SK-N-SH (cell line): ENCODE measurements at regions not wholly inside any gene's neighbourhood (a gene's known extent, or its start where the extent isn't known, plus 50 kb on each side); places are given as distances from the start of the nearest gene placed in this dataset.

Experiments
- CTCF ChIA-PET: fragments of 300-600, 350-600 bp; formaldehyde crosslinking; extraction: SDS; loops from one replicate; lab custom pipeline; 2021; lab: Yijun Ruan, JAX
- POLR2A ChIA-PET: fragments of 350-600 bp; sonication (Branson Sonifier 250); formaldehyde crosslinking; extraction: SDS; loops from one replicate; lab custom pipeline; 2020; ENCODE audit warnings: antibody characterized with exemption, inconsistent platforms; lab: Yijun Ruan, JAX
- DNase-seq: peaks from one replicate; pipeline ENCODE4 v3.0.0; 2012
- H2AFZ ChIP-seq: fragments of 200-600 bp; sonication (generic); 2 replicates; pipeline ENCODE4 v1.8.1; 2016; ENCODE audit warnings: antibody characterized with exemption, mild to moderate bottlenecking, low read depth
- H3F3A ChIP-seq: fragments of 200-600 bp; sonication (generic); replicated peaks from 2 replicates; pipeline ENCODE3; 2016; ENCODE audit warnings: antibody characterized with exemption, mild to moderate bottlenecking; ENCODE audit not compliant: insufficient read depth
- H3K27ac ChIP-seq, 2 experiments: fragments of 200-500 bp in 1 of 2; fragments of 200-600 bp in 1 of 2; sonication (Bioruptor generic) in 1 of 2; sonication (generic), shearing (Covaris generic) in 1 of 2; 2 replicates each; pipeline versions ENCODE4 v1.5.1 to v1.6.1; 2014 to 2016; ENCODE audit warnings: low read depth in 2 of 2, inconsistent platforms in 1 of 2, low read length in 1 of 2, mild to moderate bottlenecking in 1 of 2, mixed read lengths in 1 of 2
- H3K27me3 ChIP-seq: fragments of 200-600 bp; sonication (generic), shearing (Covaris generic); 2 replicates; pipeline ENCODE4 v1.6.1; 2016; ENCODE audit warnings: mixed run types; ENCODE audit not compliant: insufficient read depth
- H3K36me3 ChIP-seq, 2 experiments: fragments of 200-500 bp in 1 of 2; fragments of 200-600 bp in 1 of 2; sonication (Bioruptor generic) in 1 of 2; sonication (generic) in 1 of 2; replicated peaks in 1 of 2; 2 replicates each; pipeline versions ENCODE3 to v1.5.1; 2014 to 2016; ENCODE audit warnings: low read length in 1 of 2, mild to moderate bottlenecking in 1 of 2; ENCODE audit not compliant: insufficient read depth in 2 of 2, control insufficient read depth in 1 of 2
- H3K4me1 ChIP-seq, 2 experiments: fragments of 200-500 bp in 1 of 2; fragments of 200-600 bp in 1 of 2; sonication (Bioruptor generic) in 1 of 2; sonication (generic), shearing (Covaris generic) in 1 of 2; 2 replicates each; pipeline versions ENCODE4 v1.5.1 to v1.6.1; 2014 to 2016; ENCODE audit warnings: low read depth in 1 of 2, low read length in 1 of 2, mixed run types in 1 of 2; ENCODE audit not compliant: insufficient read depth in 2 of 2, control insufficient read depth in 1 of 2
- H3K4me2 ChIP-seq: fragments of 200-600 bp; sonication (generic), shearing (Covaris generic); 2 replicates; pipeline ENCODE4 v1.6.1; 2017; ENCODE audit warnings: mixed run types
- H3K4me3 ChIP-seq, 2 experiments: fragments of 200-500 bp in 1 of 2; fragments of 200-600 bp in 1 of 2; sonication (Bioruptor generic) in 1 of 2; sonication (generic), shearing (Covaris generic) in 1 of 2; 2 replicates each; pipeline versions ENCODE4 v1.5.1 to v1.8.1; 2014 to 2016; ENCODE audit warnings: low read depth in 2 of 2, inconsistent platforms in 1 of 2, low read length in 1 of 2, mild to moderate bottlenecking in 1 of 2, mixed read lengths in 1 of 2, moderate library complexity in 1 of 2
- H3K79me2 ChIP-seq: fragments of 200-600 bp; sonication (generic); 2 replicates; pipeline ENCODE4 v1.8.1; 2017; ENCODE audit warnings: mild to moderate bottlenecking; ENCODE audit not compliant: insufficient read depth
- H3K9ac ChIP-seq: fragments of 200-600 bp; sonication (generic); 2 replicates; pipeline ENCODE4 v1.6.1; 2017; ENCODE audit warnings: mixed run types
- H3K9me2 ChIP-seq: fragments of 200-600 bp; sonication (generic); 2 replicates; pipeline ENCODE4 v1.6.1; 2017; ENCODE audit warnings: mixed run types
- H3K9me3 ChIP-seq: fragments of 200-600 bp; sonication (generic); 2 replicates; pipeline ENCODE4 v1.6.1; 2017; ENCODE audit warnings: mixed run types, mild to moderate bottlenecking, moderate library complexity
- H4K20me1 ChIP-seq: fragments of 200-600 bp; sonication (generic); 2 replicates; pipeline ENCODE4 v1.6.1; 2017; ENCODE audit warnings: mild to moderate bottlenecking, mixed run types; ENCODE audit not compliant: insufficient read depth
- CTCF ChIP-seq: fragments of 200-600 bp; sonication (generic); IDR thresholded peaks from 2 replicates; pipeline ENCODE4 v1.6.1; 2017; ENCODE audit warnings: antibody characterized with exemption, mild to moderate bottlenecking, moderate library complexity
- EP300 ChIP-seq, 2 experiments: IDR thresholded peaks; 2 replicates each; pipeline versions ENCODE4 v1.4.0 to v1.6.1; 2012; ENCODE audit warnings: borderline replicate concordance in 1 of 2, low read depth in 1 of 2, low read length in 1 of 2
- EZH2phosphoT487 ChIP-seq: fragments of 200-600 bp; sonication (generic); IDR thresholded peaks from 2 replicates; pipeline ENCODE4 v1.6.1; 2017; ENCODE audit warnings: low read depth, mixed run types, mild to moderate bottlenecking, antibody characterized with exemption, moderate library complexity, borderline replicate concordance
- FOSL2 ChIP-seq: IDR thresholded peaks from 2 replicates; pipeline ENCODE4 v1.4.0; 2012; ENCODE audit warnings: low read depth, mild to moderate bottlenecking, moderate library complexity, borderline replicate concordance
- FOXJ3 ChIP-seq: sonication (generic); formaldehyde crosslinking; IDR thresholded peaks from 2 replicates; pipeline ENCODE4 v1.5.1; 2020; ENCODE audit warnings: mild to moderate bottlenecking, missing genetic modification reagents
- GABPA ChIP-seq: IDR thresholded peaks from 2 replicates; pipeline ENCODE4 v1.4.0; 2012; ENCODE audit warnings: low read depth, mild to moderate bottlenecking
- MEF2A ChIP-seq: IDR thresholded peaks from 2 replicates; pipeline ENCODE4 v1.4.0; 2012; ENCODE audit warnings: low read depth, borderline replicate concordance
- MXI1 ChIP-seq: IDR thresholded peaks from 2 replicates; pipeline ENCODE4 v1.6.1; 2012; ENCODE audit warnings: mild to moderate bottlenecking, low read depth, low read length, improper control_type of control experiment
- NFIC ChIP-seq: IDR thresholded peaks from 2 replicates; pipeline ENCODE4 v1.4.0; 2012; ENCODE audit warnings: borderline replicate concordance
- NRF1 ChIP-seq: IDR thresholded peaks from 2 replicates; pipeline ENCODE4 v1.6.1; 2012; ENCODE audit warnings: low read depth, mild to moderate bottlenecking, low read length
- PBX3 ChIP-seq: IDR thresholded peaks from 2 replicates; pipeline ENCODE4; 2012
- POLR2AphosphoS5 ChIP-seq: IDR thresholded peaks from 2 replicates; pipeline ENCODE4 v1.6.1; 2012; ENCODE audit warnings: low read depth, low read length
- RAD21 ChIP-seq: IDR thresholded peaks from 2 replicates; pipeline ENCODE4 v1.6.1; 2012; ENCODE audit warnings: mild to moderate bottlenecking, low read length
- TEAD4 ChIP-seq: IDR thresholded peaks from 2 replicates; pipeline ENCODE4 v1.4.0; 2012; ENCODE audit warnings: mild to moderate bottlenecking, borderline replicate concordance; ENCODE audit not compliant: insufficient read depth
- USF1 ChIP-seq: IDR thresholded peaks from 2 replicates; pipeline ENCODE4 v1.4.0; 2012; ENCODE audit warnings: low read depth, borderline replicate concordance
- USF2 ChIP-seq: fragments of 150-350 bp; IDR thresholded peaks from 2 replicates; pipeline ENCODE4 v1.6.1; 2017; ENCODE audit warnings: antibody characterized with exemption, low read length, low read depth, borderline replicate concordance
- WGBS: methylation state at CpG from one replicate; pipeline ENCODE4 v1.1.6; 2017; ENCODE audit warnings: low lambda C conversion rate; 5-methylcytosine and 5-hydroxymethylcytosine counted together

GRCh38 chr12:19689801-19690472 is 250.6 kb downstream of the AEBP2 start:
- WGBS = 91% methylated on average over 9 of the region's 9 CpGs
- Histone ChIP-seq H4K20me1 (no peaks in the 10 kb centered on the region), H3K36me3 (no peaks in the 10 kb centered on the region)

GRCh38 chr12:19692091-19692490 is 252.8 kb downstream of the AEBP2 start:
- H3K79me2 ChIP-seq = no peaks in the 10 kb centered on the region
- peak overlapping the region in 1 of 2 experiments; percentile 13; a peak in 1 of 4 replicates for H3K27ac ChIP-seq
- H3K9me2 ChIP-seq = no peaks in the 10 kb centered on the region
- no peak overlapping the region for H2AFZ ChIP-seq
- H3K4me3 ChIP-seq = no peak overlapping the region
- no peak overlapping the region for H3K9ac ChIP-seq
- ChIA-PET CTCF (interaction anchor here (0.6 kb wide), 1 partner anchor 1281 kb away, joined by 3 read pairs; no protein-coding TSS in a partner anchor), POLR2A (no interaction called here)
- H3K9me3 ChIP-seq = no peaks in the 10 kb centered on the region
- no peak for DNase-seq
- H4K20me1 ChIP-seq = no peaks in the 10 kb centered on the region
- H3K36me3 ChIP-seq = no peaks in the 10 kb centered on the region
- peaks cover 14% of the 10 kb centered on the region for H3F3A ChIP-seq
- H3K4me2 ChIP-seq = no peak overlapping the region
- peaks cover 0 to 22% of the 10 kb centered on the region in 2 experiments; a peak in 2 of 4 replicates for H3K4me1 ChIP-seq
- WGBS = 82% methylated on average over 4 of the region's 4 CpGs
- no peaks in the 10 kb centered on the region for H3K27me3 ChIP-seq
- TF ChIP-seq NRF1 (no peak), FOSL2 (no peak), NFIC (no peak), EZH2phosphoT487 (no peak), POLR2AphosphoS5 (no peak), USF2 (no peak), GABPA (no peak), RAD21 (no peak), FOXJ3 (CRISPR knock-in tag) (no peak), CTCF (no peak)
- TF ChIP-seq, all 33 proteins: peak for 0

More at GRCh38 chr12:19689801-19690472, 250.6 kb downstream of the AEBP2 start:
- H3K27me3 ChIP-seq = no peaks in the 10 kb centered on the region
- no peaks in the 10 kb centered on the region for H3K9me3 ChIP-seq
- H3K4me1 ChIP-seq = peaks cover 0 to 16% of the 10 kb centered on the region in 2 experiments; a peak in 2 of 4 replicates
- H2AFZ ChIP-seq = no peak overlapping the region
- H3K79me2 ChIP-seq = no peaks in the 10 kb centered on the region
- TF ChIP-seq USF2 (no peak), EP300 (IDR thresholded peaks at IDR 0.05; ENCODE audit: borderline replicate concordance in 1 of 2, low read depth in 1 of 2, low read length in 1 of 2) (no peak), TEAD4 (no peak), USF1 (no peak), PBX3 (no peak), MXI1 (no peak), FOSL2 (no peak), MEF2A (no peak)
- TF ChIP-seq, all 33 proteins: peak for 0
- H3K9ac ChIP-seq = no peak overlapping the region
- ChIA-PET CTCF (no interaction called here), POLR2A (no interaction called here)
- H3K4me2 ChIP-seq = no peak overlapping the region
- H3K4me3 ChIP-seq = no peak overlapping the region
- DNase-seq = no peak
- no peak overlapping the region for H3K27ac ChIP-seq
- H3F3A ChIP-seq = peaks cover 9% of the 10 kb centered on the region
- H3K9me2 ChIP-seq = no peaks in the 10 kb centered on the region
